Cardiac muscle cell (in vitro differentiated cells and primary cell): ENCODE measurements at regions not wholly inside any gene's neighbourhood (a gene's known extent, or its start where the extent isn't known, plus 50 kb on each side); places are given as distances from the start of the nearest gene placed in this dataset.

Source experiments
- DNase-seq, 2 donors: peaks; one replicate each; pipeline versions ENCODE4 v3.0.0 to v3.0.0-alpha.2; 2010 to 2017; ENCODE audit warnings: low read depth in 1 of 2, low spot score in 1 of 2
- H3K27ac ChIP-seq: fragments of 200-600 bp; sonication (generic); 2 replicates; pipeline ENCODE4 v1.5.1; 2016
- H3K27me3 ChIP-seq: fragments of 200-600 bp; sonication (generic); 2 replicates; pipeline ENCODE4 v1.6.0; 2016; ENCODE audit warnings: control low read depth
- H3K36me3 ChIP-seq: fragments of 200-600 bp; sonication (generic); 2 replicates; pipeline ENCODE4 v1.5.1; 2016; ENCODE audit warnings: control low read depth
- H3K4me1 ChIP-seq: fragments of 200-600 bp; sonication (generic); 2 replicates; pipeline ENCODE4 v1.8.1; 2017; ENCODE audit warnings: low read depth, mild to moderate bottlenecking, mixed run types
- H3K4me3 ChIP-seq: fragments of 200-600 bp; sonication (generic); 2 replicates; pipeline ENCODE4 v1.5.1; 2016; ENCODE audit warnings: mild to moderate bottlenecking
- H3K9me3 ChIP-seq: fragments of 200-600 bp; sonication (generic); 2 replicates; pipeline ENCODE4 v1.5.1; 2017; ENCODE audit warnings: low read depth, mild to moderate bottlenecking, control low read depth
- TF ChIP-seq, protein P1 (sequence below): IDR thresholded peaks from 2 replicates; pipeline ENCODE4 v1.5.1; 2012; ENCODE audit warnings: low read depth, mild to moderate bottlenecking, low read length

- no peak overlapping the region for H3K4me3 ChIP-seq
- no peaks in the 10 kb centered on the region for H3K36me3 ChIP-seq
- TF ChIP-seq, protein P1, sequence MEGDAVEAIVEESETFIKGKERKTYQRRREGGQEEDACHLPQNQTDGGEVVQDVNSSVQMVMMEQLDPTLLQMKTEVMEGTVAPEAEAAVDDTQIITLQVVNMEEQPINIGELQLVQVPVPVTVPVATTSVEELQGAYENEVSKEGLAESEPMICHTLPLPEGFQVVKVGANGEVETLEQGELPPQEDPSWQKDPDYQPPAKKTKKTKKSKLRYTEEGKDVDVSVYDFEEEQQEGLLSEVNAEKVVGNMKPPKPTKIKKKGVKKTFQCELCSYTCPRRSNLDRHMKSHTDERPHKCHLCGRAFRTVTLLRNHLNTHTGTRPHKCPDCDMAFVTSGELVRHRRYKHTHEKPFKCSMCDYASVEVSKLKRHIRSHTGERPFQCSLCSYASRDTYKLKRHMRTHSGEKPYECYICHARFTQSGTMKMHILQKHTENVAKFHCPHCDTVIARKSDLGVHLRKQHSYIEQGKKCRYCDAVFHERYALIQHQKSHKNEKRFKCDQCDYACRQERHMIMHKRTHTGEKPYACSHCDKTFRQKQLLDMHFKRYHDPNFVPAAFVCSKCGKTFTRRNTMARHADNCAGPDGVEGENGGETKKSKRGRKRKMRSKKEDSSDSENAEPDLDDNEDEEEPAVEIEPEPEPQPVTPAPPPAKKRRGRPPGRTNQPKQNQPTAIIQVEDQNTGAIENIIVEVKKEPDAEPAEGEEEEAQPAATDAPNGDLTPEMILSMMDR, result no peak
- DNase-seq, result peak in 1 of 2 donors; percentile 14
- H3K9me3 ChIP-seq, result no peaks in the 10 kb centered on the region
- no peaks in the 10 kb centered on the region for H3K27me3 ChIP-seq
- no peak overlapping the region for H3K27ac ChIP-seq
- H3K4me1 ChIP-seq, result no peaks in the 10 kb centered on the region
Observed at GRCh38 chr11:28461846-28462245, 353.7 kb downstream of the METTL15 start.

GRCh38 chr11:28461338-28461737 lies 353.1 kb downstream of the METTL15 start:
- Histone ChIP-seq H3K36me3 (no peaks in the 10 kb centered on the region), H3K27ac (no peak overlapping the region), H3K9me3 (no peaks in the 10 kb centered on the region), H3K4me1 (no peaks in the 10 kb centered on the region), H3K27me3 (no peaks in the 10 kb centered on the region), H3K4me3 (no peak overlapping the region)
- DNase-seq, result peak in 1 of 2 donors; percentile 72
- TF ChIP-seq, protein P1, result no peak

DNA sequence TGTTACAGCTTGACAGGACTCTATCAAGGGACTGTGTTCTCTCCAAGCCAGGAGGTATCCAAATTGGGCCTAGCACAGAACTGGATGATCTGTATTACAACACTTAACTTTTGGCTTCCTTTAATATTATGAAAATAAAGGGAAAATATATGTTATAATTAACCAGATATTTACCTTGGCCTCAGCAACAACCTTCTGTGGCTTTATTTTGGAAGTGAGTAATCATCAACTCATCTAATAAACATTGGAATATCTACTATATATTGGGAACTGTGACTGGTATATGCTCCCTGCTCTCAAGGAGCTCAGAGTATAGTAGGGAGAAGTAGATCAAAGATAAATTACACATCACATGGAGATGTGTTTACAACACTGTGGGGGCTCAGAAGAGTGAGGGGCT lies 352.2 kb downstream of the METTL15 start:
- H3K4me3 ChIP-seq, result no peak overlapping the region
- no peaks in the 10 kb centered on the region for H3K27me3 ChIP-seq
- no peaks in the 10 kb centered on the region for H3K36me3 ChIP-seq
- H3K9me3 ChIP-seq, result no peaks in the 10 kb centered on the region
- no peak for DNase-seq
- TF ChIP-seq, protein P1, result no peak
- H3K27ac ChIP-seq, result no peak overlapping the region
- H3K4me1 ChIP-seq, result no peaks in the 10 kb centered on the region

DNA sequence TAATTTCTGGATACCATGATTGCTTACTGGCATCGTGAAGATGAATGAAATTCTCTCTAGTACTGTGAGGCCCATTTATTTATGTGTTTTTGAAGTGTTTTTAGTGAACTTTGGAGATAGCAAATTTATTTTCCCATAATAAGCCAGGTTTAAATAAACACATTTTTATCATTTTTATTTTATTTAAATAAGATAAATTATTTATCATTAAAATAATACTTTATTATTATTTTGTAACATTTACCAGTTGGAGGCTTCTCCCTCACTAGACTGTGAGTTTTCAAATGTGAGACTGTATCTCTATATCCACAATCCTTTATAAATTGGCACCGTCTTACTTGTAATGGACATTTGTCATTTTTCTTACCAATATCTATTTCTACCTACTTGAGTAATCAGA lies 351.7 kb downstream of the METTL15 start:
- no peak overlapping the region for H3K4me3 ChIP-seq
- H3K36me3 ChIP-seq, result no peaks in the 10 kb centered on the region
- TF ChIP-seq, protein P1, result no peak
- no peaks in the 10 kb centered on the region for H3K27me3 ChIP-seq
- H3K27ac ChIP-seq, result no peak overlapping the region
- H3K9me3 ChIP-seq, result no peaks in the 10 kb centered on the region
- no peaks in the 10 kb centered on the region for H3K4me1 ChIP-seq
- no peak for DNase-seq

DNA sequence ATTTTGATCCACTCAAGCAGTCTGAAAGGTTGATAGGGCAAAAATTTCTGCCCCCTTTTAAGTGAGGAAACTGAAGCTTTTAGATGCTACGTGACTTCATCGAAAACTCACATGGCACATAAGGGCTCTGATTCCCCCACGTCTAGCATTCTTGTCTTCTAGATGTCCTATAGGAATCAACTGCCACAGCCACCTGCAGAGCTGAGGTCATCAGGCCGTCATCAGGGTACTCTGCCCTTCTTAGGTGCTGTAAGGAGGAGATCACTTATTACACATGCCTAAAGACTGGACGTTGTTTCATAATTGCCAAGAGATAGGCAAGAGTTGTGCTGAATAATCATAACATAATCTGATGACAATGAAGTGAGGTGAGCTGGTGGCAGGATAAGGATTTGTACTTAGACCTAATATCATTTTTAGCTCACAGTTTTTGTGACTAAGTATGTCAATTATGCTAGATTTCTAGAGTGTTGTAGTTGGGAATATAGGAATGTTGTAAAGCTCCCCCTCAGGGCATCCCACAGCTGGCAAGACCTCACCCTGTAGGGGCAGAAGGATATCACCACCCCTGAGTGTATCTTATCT lies 349.4 kb downstream of the METTL15 start:
- TF ChIP-seq, protein P1, result no peak
- H3K9me3 ChIP-seq, result no peaks in the 10 kb centered on the region
- H3K27me3 ChIP-seq, result no peaks in the 10 kb centered on the region
- DNase-seq, result no peak
- no peak overlapping the region for H3K27ac ChIP-seq
- H3K4me1 ChIP-seq, result no peaks in the 10 kb centered on the region
- H3K4me3 ChIP-seq, result no peak overlapping the region
- no peaks in the 10 kb centered on the region for H3K36me3 ChIP-seq
